HL-60 (cell line): ENCODE measurements at regions not wholly inside any gene's neighbourhood (a gene's known extent, or its start where the extent isn't known, plus 50 kb on each side); places are given as distances from the start of the nearest gene placed in this dataset.

Source experiments
- CTCF ChIP-seq: IDR thresholded peaks from one replicate; pipeline ENCODE4 v1.5.1; 2011; ENCODE audit warnings: low read length, control low read depth, inconsistent platforms; ENCODE audit not compliant: insufficient read depth
- POLR2AphosphoS5 ChIP-seq: IDR thresholded peaks from 2 replicates; pipeline ENCODE4 v1.6.1; 2012; ENCODE audit warnings: low read depth

DNA sequence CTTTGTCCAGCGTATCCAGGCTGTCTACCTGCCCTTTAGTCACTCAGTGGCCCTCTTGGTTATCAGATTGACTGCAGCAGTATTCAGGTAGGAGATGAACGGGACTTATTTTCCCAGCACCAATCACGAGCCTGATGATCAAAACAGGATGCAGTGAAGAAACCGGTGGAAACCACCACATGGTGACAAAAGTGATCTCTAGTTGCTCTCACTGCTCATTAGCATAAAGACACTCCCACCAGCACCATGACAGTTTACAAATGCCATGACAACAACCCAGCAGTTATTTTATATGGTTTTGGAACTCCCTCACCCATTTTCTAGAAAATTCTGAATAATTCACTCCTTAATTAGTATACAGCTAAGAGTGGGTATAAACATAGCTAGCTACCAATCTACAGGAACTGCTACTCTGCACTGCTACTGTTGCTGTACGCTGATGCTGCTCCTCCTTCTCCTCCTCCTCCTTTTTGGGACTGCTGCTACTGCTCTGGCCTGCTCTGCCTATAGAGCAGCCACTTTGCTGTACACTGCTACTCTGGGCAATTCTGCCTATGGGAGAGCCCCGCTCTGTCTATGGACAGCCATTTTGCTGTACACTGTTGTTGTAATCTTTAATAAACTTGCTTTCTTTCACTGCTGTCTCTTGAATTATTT lies 142.5 kb upstream of the SSTR1 start:
- TF ChIP-seq CTCF (no peak), POLR2AphosphoS5 (no peak)
